Neural progenitor cell (in vitro differentiated cells): ENCODE measurements at regions not wholly inside any gene's neighbourhood (a gene's known extent, or its start where the extent isn't known, plus 50 kb on each side); places are given as distances from the start of the nearest gene placed in this dataset.

Experiments used
- EZH2 ChIP-seq: fragments of 200-600 bp; sonication (generic); IDR thresholded peaks from 2 replicates; pipeline ENCODE4 v1.6.1; 2017; ENCODE audit warnings: antibody characterized with exemption, mild to moderate bottlenecking, moderate library complexity
- EZH2phosphoT487 ChIP-seq: fragments of 200-600 bp; sonication (generic); IDR thresholded peaks from 2 replicates; pipeline ENCODE4 v1.6.1; 2017; ENCODE audit warnings: antibody characterized with exemption
- TF ChIP-seq, protein P1 (sequence below): fragments of 200-600 bp; sonication (generic); IDR thresholded peaks from 2 replicates; pipeline ENCODE4 v1.5.1; 2017; ENCODE audit warnings: antibody characterized with exemption, mild to moderate bottlenecking

DNA sequence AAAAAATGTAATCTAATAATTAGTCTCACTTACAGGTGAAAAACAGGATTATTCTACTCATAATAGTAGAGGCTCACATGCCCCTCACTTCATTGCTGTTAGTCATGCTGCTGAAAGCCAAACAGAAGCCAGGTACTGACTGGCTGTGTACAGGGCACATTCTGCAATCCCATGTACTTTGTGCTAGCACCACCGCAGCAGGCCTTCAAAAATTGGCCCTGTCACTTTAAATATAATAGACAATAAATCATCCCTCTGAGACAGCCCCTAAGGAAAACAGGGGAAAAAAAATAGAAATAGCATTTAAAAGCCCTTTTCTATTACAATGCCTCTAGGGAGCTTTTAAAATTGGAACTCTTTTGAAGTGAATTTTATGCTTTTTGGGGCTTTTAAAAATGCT, 723.8 kb downstream of the TUSC7 start:
- TF ChIP-seq, protein P1, sequence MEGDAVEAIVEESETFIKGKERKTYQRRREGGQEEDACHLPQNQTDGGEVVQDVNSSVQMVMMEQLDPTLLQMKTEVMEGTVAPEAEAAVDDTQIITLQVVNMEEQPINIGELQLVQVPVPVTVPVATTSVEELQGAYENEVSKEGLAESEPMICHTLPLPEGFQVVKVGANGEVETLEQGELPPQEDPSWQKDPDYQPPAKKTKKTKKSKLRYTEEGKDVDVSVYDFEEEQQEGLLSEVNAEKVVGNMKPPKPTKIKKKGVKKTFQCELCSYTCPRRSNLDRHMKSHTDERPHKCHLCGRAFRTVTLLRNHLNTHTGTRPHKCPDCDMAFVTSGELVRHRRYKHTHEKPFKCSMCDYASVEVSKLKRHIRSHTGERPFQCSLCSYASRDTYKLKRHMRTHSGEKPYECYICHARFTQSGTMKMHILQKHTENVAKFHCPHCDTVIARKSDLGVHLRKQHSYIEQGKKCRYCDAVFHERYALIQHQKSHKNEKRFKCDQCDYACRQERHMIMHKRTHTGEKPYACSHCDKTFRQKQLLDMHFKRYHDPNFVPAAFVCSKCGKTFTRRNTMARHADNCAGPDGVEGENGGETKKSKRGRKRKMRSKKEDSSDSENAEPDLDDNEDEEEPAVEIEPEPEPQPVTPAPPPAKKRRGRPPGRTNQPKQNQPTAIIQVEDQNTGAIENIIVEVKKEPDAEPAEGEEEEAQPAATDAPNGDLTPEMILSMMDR, result no peak
- TF ChIP-seq EZH2phosphoT487 (no peak), EZH2 (no peak)
